Panc1 (cell line): ENCODE measurements at regions not wholly inside any gene's neighbourhood (a gene's known extent, or its start where the extent isn't known, plus 50 kb on each side); places are given as distances from the start of the nearest gene placed in this dataset.

ENCODE experiments used
- ATAC-seq: fragments of 200-7000 bp; cut with Tn5 transposase; 2 replicates; pipeline ENCODE4 v1.9.1; 2020; ENCODE audit warnings: mild to moderate bottlenecking, moderate library complexity
- BruUV-seq: library from RNA; stranded (reverse); fragments of 400-500 nt; replicated peaks from 2 replicates; lab custom pipeline; 2021; lab: Mats Ljungman, UMichigan
- CTCF ChIA-PET: fragments of 300-600 bp; sonication (Branson Sonifier 250); formaldehyde crosslinking; loops from one replicate; lab custom pipeline; 2022; ENCODE audit warnings: antibody characterized with exemption; lab: Charles Lee
- POLR2A ChIA-PET: fragments of 300-600 bp; sonication (Branson Sonifier 250); formaldehyde crosslinking; loops from one replicate; lab custom pipeline; 2022; ENCODE audit warnings: antibody characterized with exemption; lab: Charles Lee
- DNase-seq: peaks from one replicate; pipeline ENCODE4 v3.0.0-alpha.2; 2010; ENCODE audit warnings: low read depth, low spot score
- H3K27ac ChIP-seq: 2 replicates; pipeline ENCODE4 v1.5.1; 2011; ENCODE audit warnings: mild to moderate bottlenecking, low read length, inconsistent platforms
- H3K27me3 ChIP-seq: fragments of 200-500 bp; sonication (Bioruptor generic); 2 replicates; pipeline ENCODE4 v1.6.0; 2014; ENCODE audit warnings: low read length, inconsistent platforms; ENCODE audit not compliant: control insufficient read depth, insufficient read depth
- H3K36me3 ChIP-seq: fragments of 200-500 bp; sonication (Bioruptor generic); 2 replicates; pipeline ENCODE4 v1.5.1; 2014; ENCODE audit warnings: inconsistent platforms, mild to moderate bottlenecking, low read length, moderate library complexity; ENCODE audit not compliant: control insufficient read depth, insufficient read depth
- H3K4me1 ChIP-seq: 2 replicates; pipeline ENCODE4 v1.5.1; 2011; ENCODE audit warnings: inconsistent platforms, mild to moderate bottlenecking, low read length, moderate library complexity; ENCODE audit not compliant: control insufficient read depth, insufficient read depth
- H3K4me3 ChIP-seq, 2 experiments: 2 replicates each; pipeline ENCODE4 v1.5.1; 2011 to 2012; ENCODE audit warnings: low read depth in 2 of 2, low read length in 2 of 2, mild to moderate bottlenecking in 2 of 2, inconsistent platforms in 1 of 2, moderate library complexity in 1 of 2
- H3K9me3 ChIP-seq: fragments of 200-500 bp; sonication (Bioruptor generic); 2 replicates; pipeline ENCODE4 v1.5.1; 2014; ENCODE audit warnings: low read depth, mild to moderate bottlenecking, inconsistent platforms, low read length, moderate library complexity; ENCODE audit not compliant: control insufficient read depth, insufficient read depth
- CTCF ChIP-seq: fragments of 450-650 bp; IDR thresholded peaks from 2 replicates; pipeline ENCODE4 v1.5.1; 2017; ENCODE audit warnings: mild to moderate bottlenecking
- POLR2AphosphoS5 ChIP-seq: IDR thresholded peaks from 2 replicates; pipeline ENCODE4 v1.6.1; 2012; ENCODE audit warnings: mild to moderate bottlenecking, low read depth, low read length, moderate library complexity
- REST ChIP-seq, 2 experiments: IDR thresholded peaks; 2 replicates each; pipeline ENCODE4 v1.6.1; 2011 to 2012; ENCODE audit warnings: low read depth in 2 of 2, control low read depth in 1 of 2, low read length in 1 of 2, mild to moderate bottlenecking in 1 of 2, moderate library complexity in 1 of 2; ENCODE audit not compliant: insufficient read depth in 1 of 2
- SIN3A ChIP-seq: IDR thresholded peaks from 2 replicates; pipeline ENCODE4 v1.6.1; 2012; ENCODE audit warnings: low read depth, mild to moderate bottlenecking, low read length, moderate library complexity, borderline replicate concordance; ENCODE audit not compliant: insufficient read depth
- TCF7L2 ChIP-seq: IDR thresholded peaks from 2 replicates; pipeline ENCODE4 v1.6.1; 2011; ENCODE audit warnings: mild to moderate bottlenecking, low read depth, low read length, inconsistent platforms
- in situ Hi-C: cut with HindIII; loops from 2 replicates; pipeline ENCODE4 v1.10.0; 2016; ENCODE audit warnings: low sequenced_read_pairs, low pct_unique_long_range_greater_than_20kb
- intact Hi-C: fragments of 100-400 bp; cut with micrococcal nuclease; formaldehyde crosslinking; loops from one replicate; pipeline ENCODE4 v1.10.0; 2022; ENCODE audit not compliant: unreplicated experiment

GRCh38 chr4:10773010-10773409 lies 88.4 kb upstream of the CLNK start:
- CTCF ChIA-PET, result no interaction called here
- DNase-seq, result no peak
- ATAC-seq, result no peak
- Histone ChIP-seq H3K27ac (no peak overlapping the region), H3K9me3 (no peaks in the 10 kb centered on the region), H3K4me1 (no peaks in the 10 kb centered on the region), H3K27me3 (no peaks in the 10 kb centered on the region), H3K36me3 (no peaks in the 10 kb centered on the region), H3K4me3 (no peak overlapping the region)
- in situ Hi-C loops, result no loop called here
- POLR2A ChIA-PET, result interaction anchor here (0.5 kb wide), 1 partner anchor 12 kb away, joined by 3 read pairs; no protein-coding TSS in a partner anchor
- intact Hi-C loops, result no loop called here
- BruUV-seq, result no TSS peak
- TF ChIP-seq TCF7L2, result no peak
- no peak for TF ChIP-seq REST (IDR thresholded peaks at IDR 0.05; ENCODE audit: insufficient read depth in 1 of 2, low read depth in 2 of 2, low read length in 1 of 2)
- no peak for TF ChIP-seq CTCF
- TF ChIP-seq SIN3A, result no peak
- no peak for TF ChIP-seq POLR2AphosphoS5

- TF ChIP-seq CTCF (no peak), POLR2AphosphoS5 (no peak), TCF7L2 (no peak), SIN3A (no peak), REST (IDR thresholded peaks at IDR 0.05; ENCODE audit: insufficient read depth in 1 of 2, low read depth in 2 of 2, low read length in 1 of 2) (no peak)
- ChIA-PET POLR2A (no interaction called here), CTCF (no interaction called here)
- in situ Hi-C loops, result no loop called here
- Histone ChIP-seq H3K27ac (no peak overlapping the region), H3K27me3 (no peaks in the 10 kb centered on the region), H3K9me3 (no peaks in the 10 kb centered on the region), H3K4me3 (no peak overlapping the region), H3K4me1 (no peaks in the 10 kb centered on the region), H3K36me3 (no peaks in the 10 kb centered on the region)
- DNase-seq (no peak), ATAC-seq (no peak)
- BruUV-seq, result no TSS peak
- intact Hi-C loops, result no loop called here
Measured at GRCh38 chr4:10765386-10765785, 80.8 kb upstream of the CLNK start.
